ENCODE measurements at regions not wholly inside any gene's neighbourhood (a gene's known extent, or its start where the extent isn't known, plus 50 kb on each side); places are given as distances from the start of the nearest gene placed in this dataset.

DNA sequence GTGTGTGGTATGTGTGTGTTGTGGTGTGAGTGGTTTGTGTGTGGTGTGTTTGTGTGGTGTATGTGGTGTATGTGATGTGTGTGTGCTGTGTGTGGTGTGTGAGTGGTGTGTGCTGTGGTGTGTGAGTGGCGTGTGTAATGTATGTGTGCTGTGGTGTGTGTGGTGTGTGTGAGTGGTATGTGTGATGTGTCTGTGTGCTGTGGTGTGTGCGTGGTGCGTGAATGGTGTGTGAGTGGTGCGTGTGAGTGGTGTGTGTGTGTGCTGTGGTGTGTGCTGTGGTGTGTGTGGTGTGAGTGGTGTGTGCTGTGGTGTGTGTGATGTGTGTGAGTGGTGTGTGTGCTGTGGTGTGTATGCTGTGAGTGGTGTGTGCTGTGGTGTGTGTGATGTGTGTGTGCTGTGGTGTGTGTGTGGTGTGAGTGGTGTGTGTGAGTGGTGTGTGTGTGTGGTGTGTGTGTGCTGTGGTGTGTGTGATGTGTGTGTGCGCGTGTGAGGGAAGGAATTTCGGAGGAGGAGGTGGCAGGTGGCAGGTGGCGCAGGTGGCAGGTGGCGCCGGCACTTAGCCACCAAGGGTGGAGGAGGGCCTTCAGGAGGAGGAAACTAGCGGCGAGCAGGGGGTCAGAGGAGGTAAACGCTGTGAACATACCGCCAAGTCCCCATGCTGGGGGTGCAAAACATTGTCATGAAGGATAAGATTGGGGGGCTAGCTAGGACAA, 191.8 kb downstream of the MELK start:
- DNase-seq: no peak

DNA sequence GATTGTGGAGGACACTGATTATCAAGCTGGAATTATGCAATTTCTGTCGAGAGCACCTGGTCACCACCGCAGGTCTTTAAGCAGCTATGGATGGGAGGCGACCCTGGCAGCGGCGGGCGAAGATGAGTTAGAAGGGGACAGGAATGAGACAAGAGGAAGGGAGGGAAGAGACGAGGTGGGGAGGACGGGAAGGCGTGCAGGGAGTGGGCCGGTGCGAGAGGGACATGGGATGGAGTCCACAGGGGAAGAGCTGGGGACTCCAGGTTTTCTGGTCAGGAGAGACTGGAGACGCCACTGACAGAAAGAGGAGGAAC, 192.3 kb downstream of the MELK start:
- no peak for DNase-seq

DNA sequence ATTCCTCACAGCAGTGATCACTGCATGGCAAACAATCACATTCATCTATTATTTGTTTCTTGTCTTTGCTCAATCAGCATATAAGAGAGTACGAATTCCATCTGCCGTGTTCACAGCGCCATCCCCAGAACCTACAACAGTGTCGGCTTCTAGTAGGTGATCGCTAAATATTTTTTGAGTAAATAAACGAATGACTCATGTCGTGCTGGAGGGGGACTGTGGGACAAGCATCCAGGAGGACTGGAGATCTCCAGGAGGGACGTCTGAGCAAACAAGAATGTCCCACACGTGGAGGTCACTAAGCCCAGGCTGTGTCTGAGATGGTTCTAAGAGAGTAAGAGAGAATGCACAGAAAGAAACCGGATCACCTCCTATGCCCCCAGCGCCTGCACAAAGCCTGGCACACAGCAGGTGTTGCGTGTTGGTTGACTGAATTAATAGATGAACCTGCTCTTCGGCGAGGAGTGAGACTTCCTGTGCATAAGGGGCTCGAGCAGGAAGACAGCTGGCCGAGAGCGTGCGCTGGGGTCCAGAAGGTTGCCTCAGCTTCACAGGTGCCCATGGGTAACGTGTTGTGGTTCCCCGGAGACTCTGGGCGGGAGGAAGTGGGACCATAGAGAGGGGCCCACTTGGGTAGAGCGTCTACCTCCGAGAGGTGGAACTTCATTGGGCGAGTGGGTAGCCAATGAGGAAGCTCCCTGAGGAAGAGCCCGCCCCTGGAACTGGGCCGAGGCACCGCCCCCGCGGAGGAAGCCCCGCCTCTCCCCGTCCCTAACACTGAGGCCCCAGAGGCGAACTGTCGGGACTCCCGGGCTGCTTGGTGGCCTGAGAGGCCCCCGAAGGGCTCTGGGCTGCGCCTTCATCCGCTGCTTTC, 193.0 kb downstream of the MELK start:
- no peak for DNase-seq

DNA sequence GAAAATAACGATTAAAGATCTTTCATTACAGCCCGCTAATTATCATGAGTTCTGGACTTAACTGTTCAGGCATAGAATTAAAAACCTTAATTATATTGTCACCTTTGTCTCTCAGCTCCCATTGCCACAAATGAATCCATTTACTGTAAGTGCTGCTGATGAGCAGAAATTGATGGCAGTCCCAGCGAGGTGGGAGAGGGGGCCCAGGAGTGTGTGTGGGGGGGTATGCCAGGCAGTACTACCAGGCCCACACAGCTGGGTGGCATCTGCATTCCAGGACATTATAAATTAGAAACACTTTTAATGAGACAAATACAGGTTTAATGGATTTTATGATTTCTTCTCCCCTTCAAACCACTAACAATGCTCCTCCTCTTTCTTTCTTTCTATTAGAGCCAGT, 196.0 kb downstream of the MELK start:
- DNase-seq: no peak

DNA sequence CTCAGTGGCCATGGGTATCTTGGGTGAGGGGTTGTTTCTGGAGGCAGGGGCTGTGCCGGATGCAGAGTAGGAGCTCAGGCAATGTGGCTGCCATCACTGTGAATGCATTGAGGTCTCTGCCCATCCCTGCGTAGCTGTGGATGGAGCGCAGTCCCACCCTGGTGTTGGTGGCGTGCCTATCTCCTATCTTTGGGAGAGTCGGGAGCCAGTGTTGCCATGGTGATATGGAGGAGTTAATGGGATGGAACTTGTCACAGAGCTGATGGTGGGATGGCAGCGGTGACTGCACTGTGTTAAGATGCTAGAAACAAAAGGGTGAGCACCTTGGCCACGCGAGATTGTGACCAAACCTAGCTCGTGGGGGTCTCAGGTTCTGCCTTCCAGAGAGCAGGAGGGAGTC, 197.3 kb downstream of the MELK start:
- DNase-seq: no peak

DNA sequence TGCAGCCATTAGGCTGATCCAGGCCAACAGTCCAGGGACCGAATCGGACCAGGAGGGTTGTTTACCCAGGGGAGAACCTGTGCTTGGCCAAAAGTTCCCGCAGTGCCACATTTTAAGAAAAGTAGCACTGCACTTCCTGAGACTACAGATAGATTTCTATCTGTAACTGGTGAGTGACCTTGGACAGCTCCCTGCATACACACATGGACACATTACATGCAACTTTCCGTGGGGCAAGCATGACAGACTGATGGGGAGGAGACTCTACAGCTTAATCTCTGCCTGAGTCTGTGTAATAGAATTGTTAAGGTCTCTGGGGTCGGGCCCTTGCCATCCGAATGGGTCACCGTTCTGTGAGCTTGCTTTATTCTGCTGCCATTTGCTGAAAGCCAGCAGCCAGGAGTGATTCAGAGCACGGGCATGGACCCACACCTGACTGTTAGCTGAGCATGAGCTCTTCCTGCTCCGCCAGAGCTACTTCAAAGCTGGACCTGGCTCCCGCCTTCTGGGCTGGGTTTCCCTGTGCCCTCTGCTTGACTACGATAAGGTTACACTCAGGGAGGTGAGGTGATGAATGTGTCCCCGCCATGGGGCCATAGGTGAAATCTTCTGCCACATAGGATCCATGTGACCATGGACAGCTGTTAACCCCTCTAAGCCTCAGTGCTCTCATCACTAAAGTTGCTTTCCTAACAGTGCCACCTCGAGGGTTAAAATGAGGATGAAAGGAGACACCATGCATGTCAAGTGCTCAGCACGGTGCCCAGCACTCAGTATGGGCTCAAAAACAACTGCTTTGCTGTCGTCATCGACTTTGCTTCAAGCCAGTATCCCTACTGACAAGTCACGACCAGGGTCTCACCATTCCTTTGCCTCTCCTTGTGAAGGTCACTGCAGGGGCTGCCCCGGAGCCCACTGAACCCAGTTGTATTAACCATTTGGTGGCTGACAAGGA, 200.0 kb downstream of the MELK start:
- DNase-seq: peak; percentile 12

DNA sequence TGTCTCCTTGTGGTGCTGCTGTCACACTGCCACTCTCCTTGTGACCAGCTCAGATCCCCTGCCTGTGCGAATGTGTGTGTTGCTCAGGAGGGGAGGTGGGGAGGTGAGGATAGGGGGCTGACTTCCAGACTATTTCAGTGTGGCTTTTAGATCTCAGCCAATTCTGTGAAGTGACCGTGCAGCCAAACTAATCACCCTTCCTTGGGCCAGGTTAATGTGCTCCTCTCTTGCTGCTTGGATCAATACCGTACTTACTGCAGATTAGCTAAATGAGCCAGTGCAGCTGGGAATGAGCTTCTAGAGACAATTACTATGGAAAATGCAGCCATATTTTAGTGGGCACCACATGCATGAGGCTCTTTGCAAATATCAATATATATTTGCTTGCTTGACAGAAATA, 206.0 kb downstream of the MELK start:
- no peak for DNase-seq

DNA sequence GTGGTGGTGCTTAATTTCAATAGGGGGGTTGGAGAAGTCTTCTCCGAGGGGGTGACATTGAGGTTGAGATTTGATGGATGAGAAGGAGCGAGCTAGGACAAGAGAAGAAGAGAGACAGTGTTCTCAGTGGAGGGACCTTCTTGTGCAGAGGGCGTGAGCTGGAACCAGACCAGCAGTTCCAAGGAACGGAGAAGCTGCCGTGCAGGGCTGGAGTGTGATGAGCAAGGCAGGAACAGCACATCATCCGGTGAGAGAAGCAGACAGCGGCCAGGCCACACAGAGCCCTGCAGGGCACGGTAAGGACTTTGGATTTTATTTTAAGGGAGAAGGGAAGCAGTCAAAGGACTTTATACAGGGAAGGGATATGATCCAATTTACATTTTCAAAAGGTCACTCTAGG, 206.9 kb downstream of the MELK start:
- DNase-seq: no peak

DNA sequence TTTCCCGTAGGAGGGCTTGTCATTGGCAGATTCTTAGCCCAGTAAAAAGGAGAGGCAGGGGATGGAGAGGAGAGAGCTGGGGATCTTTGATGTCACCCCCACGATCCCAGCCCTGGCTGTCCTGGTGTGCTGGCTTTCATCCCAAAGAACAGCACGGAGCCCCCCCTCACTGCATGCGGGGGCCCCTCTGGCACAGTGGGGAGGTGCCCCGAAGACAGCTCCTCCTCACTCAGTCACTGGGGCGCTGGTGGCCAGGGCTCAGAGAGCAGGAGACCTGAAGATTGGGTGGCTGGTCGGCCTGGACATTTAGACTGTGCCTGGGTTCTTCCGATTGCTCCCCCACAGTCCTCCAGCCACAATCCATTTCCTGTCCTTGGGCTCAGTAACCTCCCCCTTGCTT, 207.5 kb downstream of the MELK start:
- no peak for DNase-seq

DNA sequence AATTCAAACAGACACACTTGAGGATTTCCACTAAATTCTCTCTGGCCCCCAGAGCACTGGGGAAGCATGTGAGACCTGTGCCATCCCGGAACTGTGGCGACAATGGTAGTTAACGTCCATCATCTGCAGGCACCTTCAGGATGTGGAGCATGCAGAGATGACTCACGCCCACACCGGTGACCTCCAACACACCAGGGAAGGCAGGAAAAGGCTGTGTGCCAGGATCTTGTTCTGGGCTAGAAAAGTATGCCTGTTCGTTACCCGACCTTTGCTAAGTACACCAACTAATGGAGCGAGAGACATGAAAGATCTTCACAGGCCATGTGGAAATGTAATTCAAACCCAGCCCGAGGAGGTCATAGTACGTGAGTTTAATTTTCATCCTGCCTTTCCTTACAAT, 208.8 kb downstream of the MELK start:
- DNase-seq: no peak

Data from HCEC 1CT (cell line).